Amygdala (tissue), 56 donors: ENCODE measurements at regions not wholly inside any gene's neighbourhood (a gene's known extent, or its start where the extent isn't known, plus 50 kb on each side); places are given as distances from the start of the nearest gene placed in this dataset.

Source experiments
- DNase-seq, 56 donors: peaks; one replicate each; lab custom pipeline; 2025; lab: John Stamatoyannopoulos, UW

DNA sequence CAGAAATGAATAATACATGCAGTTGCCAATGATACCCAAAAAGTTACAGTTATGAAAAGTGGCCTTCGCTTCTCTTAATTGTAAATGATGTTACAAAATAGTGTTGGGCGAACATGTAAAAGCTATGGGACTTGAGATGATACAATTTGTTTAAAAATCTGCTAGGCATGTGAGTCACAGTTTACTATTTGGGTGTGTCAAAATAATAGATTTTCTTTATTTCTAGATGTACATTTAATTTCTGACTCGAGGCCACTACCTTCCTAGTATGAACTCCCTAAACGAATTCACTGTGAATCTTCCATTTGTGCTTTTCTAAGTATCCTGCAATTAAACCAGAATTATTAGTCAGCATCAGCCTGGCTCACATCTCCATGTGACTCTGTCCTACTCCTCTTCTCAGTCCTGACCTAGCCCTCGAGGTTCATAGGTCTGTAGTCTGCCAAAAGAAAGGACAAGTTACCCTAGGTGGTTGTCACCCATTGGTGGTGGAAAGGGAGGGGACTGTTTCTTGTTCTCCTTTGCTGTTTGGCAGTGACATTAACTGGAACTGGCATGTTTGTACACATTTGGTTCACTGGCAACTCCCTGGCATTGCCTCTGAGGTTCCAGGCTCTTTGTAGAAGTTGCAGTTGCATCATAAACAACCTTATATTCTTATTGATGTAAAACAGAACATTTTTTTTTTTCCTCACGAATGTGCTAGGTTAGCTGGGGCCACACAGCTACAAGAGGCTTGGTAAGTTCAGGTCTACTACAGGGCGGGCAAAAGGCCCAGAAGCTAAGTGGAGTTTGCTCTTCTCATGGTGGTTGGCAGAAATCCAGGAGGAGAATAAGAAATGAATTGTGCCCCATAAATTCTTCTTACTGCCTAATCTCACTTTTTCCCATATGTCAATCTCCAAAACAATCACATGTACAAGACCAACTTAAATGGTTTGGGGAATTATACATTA lies 746.5 kb upstream of the ADAMTS5 start:
- DNase-seq: no peak

DNA sequence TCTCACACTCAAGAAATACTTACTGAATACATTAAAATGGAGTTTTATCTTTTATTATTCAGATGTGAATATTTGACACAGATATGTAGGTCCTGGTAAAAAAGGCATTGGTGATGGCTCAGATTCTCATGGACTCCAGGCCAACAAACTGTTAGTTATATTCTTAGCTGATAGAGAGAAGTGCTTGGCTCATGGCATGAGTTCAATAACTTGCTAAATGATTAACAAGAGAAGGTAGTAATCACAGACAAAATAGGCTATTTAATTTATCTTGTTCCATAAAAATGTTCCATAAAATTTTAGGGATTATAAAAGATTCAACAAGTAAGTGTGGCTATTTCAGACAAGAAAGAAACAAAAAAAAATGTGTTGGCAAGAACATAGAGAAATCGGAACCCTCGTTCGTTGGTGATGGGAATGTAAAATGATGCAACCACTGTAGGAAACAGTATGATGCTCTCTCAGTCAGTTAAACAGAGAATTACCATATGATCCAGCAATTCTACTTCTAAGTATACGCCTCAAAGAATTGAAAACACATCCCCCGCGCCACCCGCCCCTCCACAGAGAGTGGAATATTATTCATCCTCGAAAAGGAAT lies 737.8 kb upstream of the ADAMTS5 start:
- no peak for DNase-seq

DNA sequence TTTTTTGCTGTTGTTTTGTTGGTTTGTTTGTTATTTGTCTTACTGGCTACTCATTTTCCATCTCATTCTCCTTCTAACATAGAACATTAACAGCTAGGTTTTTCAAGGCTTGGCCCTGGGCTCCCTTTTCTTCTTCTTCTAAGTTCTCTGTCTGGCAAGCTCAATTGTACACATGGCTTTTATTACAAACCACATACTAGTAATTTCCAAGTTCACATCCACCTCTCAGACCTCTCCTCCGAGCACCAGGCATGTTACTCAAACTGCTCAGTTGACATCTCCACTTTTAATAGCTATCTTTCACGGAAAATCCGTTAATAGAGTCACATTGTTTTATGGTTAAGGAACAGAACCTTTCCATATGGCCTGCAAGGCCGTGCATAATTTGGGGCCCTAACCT lies 736.9 kb upstream of the ADAMTS5 start:
- no peak for DNase-seq

DNA sequence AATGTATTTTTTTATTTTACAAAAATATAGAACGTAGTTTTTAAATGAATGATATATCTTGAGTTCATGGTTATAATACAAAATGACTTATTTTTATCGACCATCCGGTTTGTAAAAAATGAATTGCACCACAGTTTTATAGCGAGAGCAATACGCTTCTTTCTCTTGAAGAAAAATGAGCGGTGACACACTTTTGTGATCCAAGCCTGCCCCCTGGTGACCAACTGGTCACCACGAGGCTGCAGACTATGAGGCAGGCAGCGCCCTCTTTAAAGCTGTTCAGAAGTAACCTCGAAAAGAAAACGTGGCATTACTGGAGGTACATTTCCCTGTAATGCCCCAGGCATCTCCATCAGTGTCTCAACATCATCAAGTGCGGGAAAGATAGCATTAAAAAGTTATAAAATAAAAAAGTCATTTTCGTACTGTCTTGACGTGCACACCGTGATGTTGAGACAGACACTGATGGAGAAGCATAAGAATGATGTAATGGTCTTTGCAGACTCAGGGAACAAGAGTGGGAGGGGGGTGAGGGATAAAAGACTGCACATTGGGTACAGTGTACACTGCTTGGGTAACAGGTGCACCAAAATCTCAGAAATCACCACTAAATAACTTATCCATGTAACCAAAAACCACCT lies 734.2 kb upstream of the ADAMTS5 start:
- DNase-seq: peak in 54 of 56 donors; percentile 6 to 90 (median 63)

DNA sequence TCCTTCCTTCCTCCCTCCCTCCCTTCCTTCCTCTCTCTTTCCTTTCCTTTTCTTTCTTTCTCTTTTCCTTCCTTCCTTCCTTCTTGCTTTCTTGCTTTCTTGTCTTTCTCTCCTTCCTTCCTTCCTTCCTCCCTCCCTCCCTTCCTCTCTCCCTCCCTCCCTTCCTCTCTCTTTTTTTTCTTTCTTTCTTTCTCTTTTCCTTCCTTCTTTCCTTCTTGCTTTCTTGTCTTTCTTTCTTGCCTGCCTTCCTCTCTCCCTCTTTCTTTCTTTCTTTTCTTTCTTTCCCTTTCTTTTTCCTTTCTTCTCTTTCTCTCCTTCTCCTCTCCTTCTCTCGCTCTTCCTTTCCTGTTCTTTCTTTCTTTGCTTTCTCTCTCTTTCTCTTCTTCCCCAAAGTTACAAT lies 728.4 kb upstream of the ADAMTS5 start:
- no peak for DNase-seq

DNA sequence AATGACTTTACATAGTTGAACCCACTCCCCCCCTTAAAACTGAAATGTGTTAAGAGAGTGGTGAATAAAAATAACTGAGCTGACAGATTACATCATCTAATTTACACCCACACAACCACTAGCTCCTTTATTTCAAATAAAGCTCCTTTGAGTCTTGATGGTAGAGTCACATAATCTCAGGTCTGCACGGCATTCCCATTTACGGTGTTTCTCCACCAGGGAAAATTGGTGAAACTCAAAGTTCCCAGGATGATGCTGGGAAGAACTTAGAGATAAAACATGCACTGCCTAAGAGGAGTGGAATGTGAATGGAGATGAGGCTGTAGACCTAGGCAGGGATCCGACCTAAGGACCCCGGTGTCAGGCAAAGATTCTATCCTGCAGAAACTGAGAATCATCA lies 727.8 kb upstream of the ADAMTS5 start:
- DNase-seq: no peak

DNA sequence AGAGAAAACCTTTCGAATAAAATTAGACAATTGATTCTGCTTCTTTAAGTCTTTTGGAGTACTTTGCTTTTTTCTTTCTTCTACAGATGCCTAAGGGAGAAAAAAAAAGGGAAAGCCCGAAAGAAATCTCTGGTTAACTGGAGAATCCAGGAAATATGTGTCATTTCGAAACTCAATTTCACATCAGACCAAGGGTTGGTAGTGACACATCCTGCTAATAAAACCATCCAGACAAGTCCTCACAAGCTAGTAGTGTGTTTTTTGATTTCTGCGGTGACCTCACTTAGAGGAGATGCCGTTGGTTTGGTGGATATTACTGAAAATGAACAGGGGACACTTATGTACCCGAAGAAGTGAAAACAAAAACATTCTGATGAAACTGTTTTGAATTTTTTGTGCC lies 726.5 kb upstream of the ADAMTS5 start:
- no peak for DNase-seq

DNA sequence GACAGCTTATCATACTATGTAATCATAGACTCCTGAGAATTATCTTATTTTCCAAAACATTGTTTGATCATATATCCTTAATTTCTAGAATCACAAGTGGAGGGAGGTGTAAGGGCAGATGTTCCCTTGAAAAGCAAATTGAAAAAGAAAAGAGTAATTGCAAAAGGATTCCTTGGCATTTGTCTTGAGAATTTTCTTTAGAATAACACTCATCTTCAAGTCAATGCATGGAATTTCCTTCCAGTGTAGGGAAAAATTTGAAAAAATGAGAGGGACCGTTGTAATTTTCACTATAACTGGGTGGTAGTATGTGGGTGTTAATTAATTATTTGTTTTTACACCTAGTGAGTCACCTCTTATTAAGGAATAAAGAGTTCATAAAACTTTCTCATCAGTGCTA lies 724.6 kb upstream of the ADAMTS5 start:
- no peak for DNase-seq

DNA sequence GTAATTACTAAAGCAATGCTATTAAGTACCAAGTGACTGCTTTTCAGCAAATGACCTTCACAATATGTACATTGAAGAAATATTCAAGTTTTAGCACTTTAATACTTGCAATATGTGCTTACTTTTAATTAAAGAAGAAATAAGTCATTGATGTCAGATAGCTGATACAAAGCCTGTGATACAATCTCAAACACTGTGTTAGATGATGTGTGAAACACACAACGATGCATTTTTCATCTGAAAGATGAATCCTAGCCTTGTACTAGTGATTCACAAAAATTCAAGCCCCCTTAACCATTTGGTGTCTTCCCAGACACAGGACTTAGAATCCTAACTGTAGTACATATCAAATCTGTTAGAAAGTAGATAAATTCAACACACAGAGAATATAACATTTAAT lies 724.1 kb upstream of the ADAMTS5 start:
- no peak for DNase-seq

DNA sequence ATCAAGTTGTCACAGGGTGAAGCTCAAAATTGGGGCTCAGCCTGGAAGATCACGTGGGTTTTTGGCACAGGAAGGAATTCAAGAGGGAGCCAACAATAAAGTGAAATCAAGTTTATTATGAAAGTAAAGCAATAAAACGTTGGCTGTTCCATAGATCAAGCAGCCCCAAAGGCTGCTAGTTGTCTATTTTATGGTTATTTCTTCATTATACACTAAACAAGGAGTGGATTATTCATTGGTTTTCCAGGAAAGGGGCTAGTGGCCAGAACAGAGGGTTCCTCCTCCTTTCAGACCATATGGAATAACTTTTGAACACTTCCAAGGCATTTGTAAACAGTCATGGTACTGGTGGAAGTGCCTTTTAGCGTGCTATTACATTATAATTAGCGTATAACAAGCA lies 723.5 kb upstream of the ADAMTS5 start:
- no peak for DNase-seq

DNA sequence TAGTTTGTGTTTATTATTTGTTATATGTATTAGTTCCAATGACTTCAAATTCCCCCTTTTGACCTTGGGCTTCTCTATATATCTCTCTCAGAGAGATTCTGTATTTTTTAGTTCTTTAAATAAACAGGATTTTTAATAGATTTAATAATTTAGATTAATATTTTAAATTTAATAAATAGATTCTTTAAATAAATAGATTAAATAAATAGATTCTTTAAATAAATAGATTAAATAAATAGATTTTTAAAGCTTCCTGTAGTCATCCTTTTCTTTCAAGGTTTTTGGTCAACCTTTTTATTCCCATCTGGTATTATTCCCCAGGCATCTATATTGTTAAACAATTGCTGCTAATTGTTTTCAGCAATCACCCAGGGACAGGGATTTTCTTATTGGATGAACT lies 721.9 kb upstream of the ADAMTS5 start:
- DNase-seq: no peak

DNA sequence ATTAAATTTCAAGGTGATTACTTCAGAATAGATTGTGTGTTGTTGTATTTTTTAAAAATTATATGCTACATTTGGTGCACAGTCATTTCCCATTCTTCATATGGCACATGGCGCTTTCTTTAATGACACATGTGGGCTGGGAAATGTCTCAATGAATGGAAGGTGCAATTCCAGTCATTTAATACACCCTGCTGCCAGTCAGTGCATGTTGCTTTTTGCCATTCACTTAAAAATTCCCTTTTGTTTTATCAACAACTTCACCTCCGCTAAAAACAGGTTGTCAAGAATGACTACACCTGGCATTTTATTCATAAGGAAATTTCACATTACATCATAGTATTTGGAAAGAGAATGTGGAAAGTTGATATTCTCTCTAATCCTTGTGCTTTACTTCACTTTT lies 716.4 kb upstream of the ADAMTS5 start:
- no peak for DNase-seq

DNA sequence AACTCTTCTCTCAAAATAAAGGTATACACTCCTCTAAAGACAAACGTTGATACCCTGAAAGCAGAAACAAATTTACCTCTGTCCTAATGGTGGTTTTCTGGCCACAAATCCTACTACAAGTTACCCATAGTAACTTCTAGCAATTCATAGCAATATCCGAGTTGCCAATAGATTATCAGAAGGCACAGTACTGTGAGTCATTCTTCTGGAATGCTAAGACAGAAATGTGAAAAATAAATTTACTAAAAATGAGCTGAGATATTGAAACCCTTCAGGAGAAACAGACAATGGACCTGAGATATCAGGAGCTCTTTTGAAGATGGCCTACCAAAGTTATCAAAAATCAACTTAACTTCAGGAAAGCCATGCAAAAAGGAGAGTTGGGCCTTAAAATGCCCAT lies 715.0 kb upstream of the ADAMTS5 start:
- no peak for DNase-seq

DNA sequence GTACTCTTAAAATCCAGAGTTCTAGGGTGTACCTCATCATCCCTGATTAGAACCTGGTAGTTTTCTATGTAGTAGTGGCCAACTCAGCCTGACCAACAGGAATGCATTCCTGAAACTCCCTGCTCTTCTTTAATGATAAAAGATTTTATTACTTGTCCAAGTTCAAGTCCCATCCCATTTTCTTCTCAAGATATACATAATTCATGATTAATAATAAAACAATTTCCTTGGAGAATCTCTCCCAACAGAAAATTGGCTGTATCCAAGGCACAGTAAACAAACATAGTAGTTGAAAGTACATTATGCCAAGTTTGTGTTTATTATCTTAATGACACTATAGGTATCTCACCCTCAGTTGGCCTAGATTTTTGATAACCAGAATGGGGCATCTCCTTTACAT lies 714.1 kb upstream of the ADAMTS5 start:
- no peak for DNase-seq

DNA sequence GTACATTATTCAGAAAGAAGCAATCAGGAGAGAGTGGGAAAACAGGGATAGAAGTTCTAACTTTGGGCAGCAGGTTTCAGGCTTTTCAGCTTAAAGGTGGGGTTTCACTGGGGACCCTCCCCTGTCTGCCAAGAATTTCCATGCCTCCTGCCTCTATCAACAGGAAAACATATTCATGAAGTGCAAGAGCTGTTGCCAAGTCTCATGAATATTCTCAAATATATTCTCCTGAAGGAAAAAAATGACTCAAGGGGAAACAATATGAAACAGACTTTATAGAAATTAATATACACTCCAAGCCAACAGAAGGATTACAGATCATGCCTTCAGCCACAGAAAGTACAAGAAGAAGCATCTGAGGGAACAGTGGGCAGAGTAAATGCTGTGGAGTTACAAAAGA lies 713.3 kb upstream of the ADAMTS5 start:
- no peak for DNase-seq

DNA sequence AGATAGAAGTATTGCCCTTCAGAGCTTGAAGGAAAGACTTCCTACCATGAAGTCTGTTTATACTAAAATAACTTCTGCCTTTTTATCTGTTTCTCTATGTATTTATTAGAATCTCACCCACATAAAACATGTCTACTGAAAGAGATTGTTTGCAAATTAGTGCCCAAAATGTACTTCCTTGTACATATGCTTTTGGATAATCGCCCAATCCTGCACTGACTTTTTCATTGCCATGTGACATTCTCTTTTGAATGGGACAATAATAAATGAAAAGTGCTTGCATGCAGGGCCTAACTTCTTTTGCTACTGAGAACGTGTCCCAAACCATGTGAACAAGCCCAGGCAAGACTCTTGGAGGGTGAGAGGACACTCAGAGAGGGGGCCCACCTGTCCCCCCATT lies 711.6 kb upstream of the ADAMTS5 start:
- no peak for DNase-seq

DNA sequence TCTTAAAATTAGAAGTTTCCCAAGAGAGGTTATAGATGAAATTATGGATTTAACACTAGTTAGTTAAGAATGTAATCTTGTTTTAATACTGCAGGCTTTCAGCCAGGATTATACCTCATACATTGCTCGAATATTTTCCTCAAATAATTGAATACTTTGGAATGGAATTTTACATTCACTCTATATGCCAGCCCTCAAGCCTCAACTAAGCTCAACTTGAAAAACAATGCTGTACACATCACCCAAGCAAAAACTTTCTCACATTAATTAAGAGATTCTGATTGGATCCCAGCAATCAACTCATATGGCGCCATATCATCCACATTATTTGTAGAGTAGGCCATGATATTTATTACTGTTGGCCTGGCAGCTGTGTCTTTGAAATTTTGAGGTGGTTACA lies 710.7 kb upstream of the ADAMTS5 start:
- no peak for DNase-seq

DNA sequence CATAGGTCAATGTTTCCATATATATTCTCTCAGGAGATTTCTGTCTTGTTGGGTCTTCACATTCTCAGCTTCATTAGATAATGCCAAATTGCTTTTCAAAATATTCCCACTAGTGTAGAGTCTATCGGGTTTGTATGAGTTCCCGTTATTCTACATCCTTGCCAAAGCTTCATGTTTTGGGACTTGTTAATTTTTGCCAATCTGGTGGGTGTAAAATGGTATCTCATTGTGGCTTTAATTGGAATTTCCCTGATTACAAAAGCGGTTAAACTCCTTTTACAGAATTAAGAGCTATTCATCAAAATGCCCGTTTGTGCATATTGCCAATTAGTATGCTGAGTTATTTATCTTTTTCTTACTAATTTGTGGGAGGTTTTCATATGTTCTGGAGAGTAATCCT lies 708.4 kb upstream of the ADAMTS5 start:
- no peak for DNase-seq

DNA sequence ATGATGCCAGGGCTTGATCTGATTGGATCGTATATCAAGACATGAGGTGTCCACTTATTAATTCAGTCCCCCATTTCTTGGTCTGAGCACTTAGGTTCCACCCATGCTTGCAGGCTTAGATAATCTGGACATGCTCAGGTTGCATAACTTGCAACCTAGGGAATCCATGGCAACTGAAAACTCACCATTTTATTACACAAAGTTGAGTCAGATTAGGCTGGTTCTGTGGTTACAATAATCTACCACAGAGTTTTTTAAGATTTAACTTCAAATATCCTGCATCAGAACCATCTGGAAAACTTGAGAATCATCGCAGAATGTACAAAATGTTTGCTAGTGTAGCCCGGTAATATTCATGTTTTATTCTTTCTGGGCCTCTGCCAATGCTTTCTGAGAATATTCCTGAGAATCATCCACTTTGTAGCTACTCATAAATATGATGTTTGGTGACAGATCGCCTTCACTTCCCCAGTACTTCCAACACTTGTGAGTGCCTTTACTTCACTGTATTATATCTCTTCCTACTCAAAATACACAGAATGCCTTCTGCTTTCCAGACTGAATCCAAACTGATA lies 707.2 kb upstream of the ADAMTS5 start:
- DNase-seq: peak in 1 of 56 donors; percentile 0

DNA sequence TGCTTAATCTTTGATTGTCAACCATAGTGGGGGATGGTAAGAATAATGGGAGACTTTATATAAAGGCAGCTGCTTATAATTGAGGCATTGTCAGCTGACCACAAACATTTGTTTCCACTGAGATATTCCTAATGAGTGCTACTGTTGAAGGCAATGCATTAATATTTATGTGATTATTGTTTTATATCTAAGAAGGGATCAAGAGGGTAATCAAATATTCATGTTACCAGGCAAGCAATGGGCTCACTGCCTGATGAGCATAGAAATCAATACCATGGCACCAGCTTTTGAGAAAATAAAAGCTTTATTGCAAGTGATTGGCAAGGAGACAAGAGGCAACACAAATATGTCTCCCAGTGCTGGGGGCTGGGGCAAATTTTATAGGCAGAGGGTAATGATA lies 706.7 kb upstream of the ADAMTS5 start:
- no peak for DNase-seq

DNA sequence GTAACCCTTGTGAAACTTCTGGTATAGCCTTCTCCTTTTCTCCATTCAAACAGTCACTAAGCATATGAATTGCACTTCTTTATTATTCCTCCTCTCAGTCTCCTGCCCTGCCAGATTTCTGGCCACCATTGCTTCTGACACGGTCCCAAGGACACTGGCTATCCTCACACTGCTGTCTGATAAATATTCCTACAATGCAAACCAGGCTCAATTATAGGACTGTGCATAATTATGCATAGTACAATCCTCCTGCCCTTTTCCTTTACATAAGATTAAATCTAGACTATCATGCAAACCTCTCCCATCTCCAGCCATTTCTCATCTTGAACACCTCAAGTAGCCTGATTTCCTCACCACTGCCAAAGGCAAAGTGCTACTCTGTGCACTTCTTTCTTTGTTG lies 704.3 kb upstream of the ADAMTS5 start:
- no peak for DNase-seq
